GM06990 (cell line): ENCODE measurements at regions not wholly inside any gene's neighbourhood (a gene's known extent, or its start where the extent isn't known, plus 50 kb on each side); places are given as distances from the start of the nearest gene placed in this dataset.

Source experiments
- DNase-seq: peaks from one replicate; pipeline ENCODE4 v3.0.0-alpha.2; 2011; ENCODE audit not compliant: insufficient read length; ENCODE audit errors: extremely low read depth
- H3K27me3 ChIP-seq: replicated peaks from 2 replicates; pipeline ENCODE4 v1.6.0; 2011; ENCODE audit warnings: low read length; ENCODE audit not compliant: control insufficient read depth, insufficient read depth
- H3K36me3 ChIP-seq: 2 replicates; pipeline ENCODE4 v1.5.1; 2011; ENCODE audit warnings: low read length; ENCODE audit not compliant: control insufficient read depth, insufficient read depth
- H3K4me3 ChIP-seq: replicated peaks from 2 replicates; pipeline ENCODE4 v1.5.1; 2011; ENCODE audit warnings: low read depth, mild to moderate bottlenecking, control low read depth, low read length
- TF ChIP-seq, protein P1 (sequence below): IDR thresholded peaks from 2 replicates; pipeline ENCODE4 v1.5.1; 2011; ENCODE audit warnings: low read length, control low read depth, mild to moderate bottlenecking, inconsistent platforms; ENCODE audit not compliant: insufficient read depth, poor library complexity, severe bottlenecking

DNA sequence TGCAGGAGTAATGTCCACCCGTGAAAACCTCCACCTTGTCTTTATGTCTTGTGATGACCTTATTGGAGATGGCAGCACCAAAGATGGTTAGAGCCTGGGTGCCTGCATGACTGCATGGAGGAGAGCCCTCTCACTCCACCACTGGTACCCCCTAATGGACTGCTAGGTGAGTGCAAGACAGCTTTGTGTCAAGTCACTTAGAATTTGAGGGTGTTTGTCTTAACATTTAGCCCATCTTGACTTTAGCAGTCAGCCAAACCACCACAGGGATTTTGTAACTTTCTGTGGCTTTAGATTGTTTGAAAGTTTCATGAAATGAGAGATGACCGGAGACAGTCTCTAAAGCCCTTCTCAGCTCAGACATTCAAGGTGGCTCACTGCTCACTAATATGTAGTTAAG lies 232.9 kb upstream of the NCAM1 start:
- Histone ChIP-seq H3K36me3 (no peaks in the 10 kb centered on the region), H3K4me3 (no peak overlapping the region), H3K27me3 (peaks cover 1% of the 10 kb centered on the region)
- TF ChIP-seq, protein P1, sequence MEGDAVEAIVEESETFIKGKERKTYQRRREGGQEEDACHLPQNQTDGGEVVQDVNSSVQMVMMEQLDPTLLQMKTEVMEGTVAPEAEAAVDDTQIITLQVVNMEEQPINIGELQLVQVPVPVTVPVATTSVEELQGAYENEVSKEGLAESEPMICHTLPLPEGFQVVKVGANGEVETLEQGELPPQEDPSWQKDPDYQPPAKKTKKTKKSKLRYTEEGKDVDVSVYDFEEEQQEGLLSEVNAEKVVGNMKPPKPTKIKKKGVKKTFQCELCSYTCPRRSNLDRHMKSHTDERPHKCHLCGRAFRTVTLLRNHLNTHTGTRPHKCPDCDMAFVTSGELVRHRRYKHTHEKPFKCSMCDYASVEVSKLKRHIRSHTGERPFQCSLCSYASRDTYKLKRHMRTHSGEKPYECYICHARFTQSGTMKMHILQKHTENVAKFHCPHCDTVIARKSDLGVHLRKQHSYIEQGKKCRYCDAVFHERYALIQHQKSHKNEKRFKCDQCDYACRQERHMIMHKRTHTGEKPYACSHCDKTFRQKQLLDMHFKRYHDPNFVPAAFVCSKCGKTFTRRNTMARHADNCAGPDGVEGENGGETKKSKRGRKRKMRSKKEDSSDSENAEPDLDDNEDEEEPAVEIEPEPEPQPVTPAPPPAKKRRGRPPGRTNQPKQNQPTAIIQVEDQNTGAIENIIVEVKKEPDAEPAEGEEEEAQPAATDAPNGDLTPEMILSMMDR = no peak
- no peak for DNase-seq

DNA sequence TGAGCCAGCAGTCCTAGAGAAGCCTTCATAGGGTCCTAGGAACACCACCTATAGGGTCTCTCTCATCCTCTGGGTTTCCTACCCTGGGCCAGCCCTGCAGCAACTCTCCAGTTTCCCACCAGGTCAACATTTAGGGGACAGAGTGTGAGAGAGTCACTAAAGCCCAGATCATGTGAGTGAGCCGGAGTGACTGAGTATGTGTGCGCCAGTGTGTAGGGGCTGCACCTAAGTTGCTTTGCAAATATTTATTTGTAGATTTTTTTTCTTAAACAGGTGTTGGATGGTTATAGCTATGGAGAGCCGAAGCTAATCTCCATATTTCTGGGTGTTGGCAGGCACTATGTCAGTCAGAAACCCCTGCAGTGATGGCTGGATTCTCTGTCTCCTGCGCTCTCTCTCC lies 232.5 kb upstream of the NCAM1 start:
- DNase-seq = no peak
- no peaks in the 10 kb centered on the region for H3K36me3 ChIP-seq
- no peak overlapping the region for H3K4me3 ChIP-seq
- peaks cover 1% of the 10 kb centered on the region for H3K27me3 ChIP-seq
- TF ChIP-seq, protein P1 = no peak

GRCh38 chr11:112730591-112730990 lies 230.6 kb upstream of the NCAM1 start:
- H3K4me3 ChIP-seq = no peak overlapping the region
- H3K27me3 ChIP-seq = peaks cover 1% of the 10 kb centered on the region
- H3K36me3 ChIP-seq = no peaks in the 10 kb centered on the region
- TF ChIP-seq, protein P1 = no peak
- DNase-seq = no peak

DNA sequence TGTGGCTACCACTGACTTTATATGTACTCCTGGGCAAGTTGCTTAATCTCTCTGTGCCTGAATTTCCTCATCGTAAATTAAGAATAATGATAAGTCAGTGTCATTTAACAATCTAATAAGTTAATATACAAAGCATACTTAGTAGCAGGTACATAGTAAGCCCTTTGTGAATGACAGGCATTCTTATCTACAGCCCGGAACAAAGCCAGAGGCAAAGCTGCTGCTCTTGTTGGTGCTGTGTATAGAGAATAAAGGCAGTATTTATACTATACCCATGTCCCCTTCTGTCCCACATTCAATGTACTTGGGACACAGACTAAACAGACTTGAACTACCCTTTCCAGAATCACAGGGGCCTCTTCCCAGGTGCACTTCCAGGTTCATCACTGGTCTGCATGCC lies 229.7 kb upstream of the NCAM1 start:
- no peak for DNase-seq
- Histone ChIP-seq H3K36me3 (no peaks in the 10 kb centered on the region), H3K27me3 (peaks cover 1% of the 10 kb centered on the region), H3K4me3 (no peak overlapping the region)
- TF ChIP-seq, protein P1 = no peak

DNA sequence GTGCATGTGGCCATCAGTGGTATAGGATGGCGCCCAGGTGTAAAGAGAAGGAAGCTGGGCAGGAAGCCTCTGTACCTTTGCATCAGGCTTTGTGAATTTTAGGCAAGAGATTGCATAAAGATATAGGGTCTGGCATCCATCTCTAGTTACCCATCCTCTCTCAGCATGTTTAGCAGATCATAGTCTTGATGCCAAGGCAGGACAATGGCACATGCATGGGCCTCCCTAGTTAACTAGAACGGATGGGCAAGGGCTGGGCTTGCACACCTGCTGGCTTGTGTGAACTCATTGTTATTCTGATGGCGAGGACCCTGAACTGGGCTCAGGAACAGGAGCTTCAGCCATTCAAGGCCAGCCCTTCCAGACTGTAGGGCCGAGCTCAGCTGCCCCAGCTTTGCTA lies 229.2 kb upstream of the NCAM1 start:
- TF ChIP-seq, protein P1 = no peak
- no peak overlapping the region for H3K4me3 ChIP-seq
- H3K36me3 ChIP-seq = no peaks in the 10 kb centered on the region
- DNase-seq = no peak
- peaks cover 1% of the 10 kb centered on the region for H3K27me3 ChIP-seq

- H3K27me3 ChIP-seq = no peaks in the 10 kb centered on the region; the same call in 1 of the 2 replicates
- TF ChIP-seq, protein P1 = no peak
- H3K36me3 ChIP-seq = no peaks in the 10 kb centered on the region
- DNase-seq = no peak
- no peak overlapping the region for H3K4me3 ChIP-seq
Observed at GRCh38 chr11:112734207-112734606, 227.0 kb upstream of the NCAM1 start.
